CD4-positive, alpha-beta T cell (primary cell): ENCODE measurements at regions not wholly inside any gene's neighbourhood (a gene's known extent, or its start where the extent isn't known, plus 50 kb on each side); places are given as distances from the start of the nearest gene placed in this dataset.

Source experiments
- ATAC-seq: fragments of 200-7000 bp; cut with Tn5 transposase; one replicate; pipeline ENCODE4 v1.10.0; 2022; ENCODE audit warnings: mild to moderate bottlenecking; ENCODE audit not compliant: poor library complexity
- CTCF ChIA-PET: fragments of 350-600 bp; sonication (Branson Sonifier 250); formaldehyde crosslinking; loops from one replicate; lab custom pipeline; 2021; ENCODE audit warnings: antibody characterized with exemption, inconsistent platforms; lab: Charles Lee
- POLR2A ChIA-PET: fragments of 350-600 bp; sonication (Branson Sonifier 250); formaldehyde crosslinking; loops from one replicate; lab custom pipeline; 2021; ENCODE audit warnings: antibody characterized with exemption, inconsistent platforms; lab: Charles Lee
- DNase-seq, 14 experiments: peaks; one replicate each; pipeline ENCODE4 v3.0.0-alpha.2; 2013 to 2020; ENCODE audit warnings: mixed read lengths in 2 of 14
- H3K27ac ChIP-seq, 2 donors: one replicate each; pipeline versions ENCODE4 v1.5.1 to v1.7.0; 2013; ENCODE audit warnings: low read length in 2 of 2, low read depth in 1 of 2, mild to moderate bottlenecking in 1 of 2
- H3K27me3 ChIP-seq, 2 experiments: 1 replicate in 1 of 2; 2 replicates in 1 of 2; pipeline versions ENCODE4 v1.6.1 to v1.7.0; 2013; ENCODE audit warnings: low read length in 2 of 2, control low read depth in 1 of 2, mild to moderate bottlenecking in 1 of 2, moderate library complexity in 1 of 2; ENCODE audit not compliant: insufficient read depth in 2 of 2, control insufficient read depth in 1 of 2
- H3K36me3 ChIP-seq: one replicate; pipeline ENCODE4 v1.6.1; 2013; ENCODE audit warnings: low read length, control low read depth; ENCODE audit not compliant: insufficient read depth
- H3K4me1 ChIP-seq: one replicate; pipeline ENCODE4 v1.6.1; 2013; ENCODE audit warnings: low read length, control low read depth; ENCODE audit not compliant: insufficient read depth
- H3K4me3 ChIP-seq: one replicate; pipeline ENCODE4 v1.5.1; 2013; ENCODE audit warnings: mild to moderate bottlenecking, low read length, moderate library complexity
- H3K9me3 ChIP-seq, 2 experiments: 1 replicate in 1 of 2; 2 replicates in 1 of 2; pipeline versions ENCODE4 v1.6.1 to v1.7.0; 2013; ENCODE audit warnings: low read length in 2 of 2, mild to moderate bottlenecking in 2 of 2, control low read depth in 1 of 2, moderate library complexity in 1 of 2; ENCODE audit not compliant: control insufficient read depth in 1 of 2, insufficient read depth in 1 of 2
- H3K27ac Mint-ChIP-seq: one replicate; pipeline ENCODE4 v1.8.0; 2020; ENCODE audit warnings: mixed read lengths
- H3K27me3 Mint-ChIP-seq: one replicate; pipeline ENCODE4 v1.8.0; 2021; ENCODE audit warnings: mixed read lengths
- H3K36me3 Mint-ChIP-seq: one replicate; pipeline ENCODE4 v1.8.0; 2021; ENCODE audit warnings: low read depth, mixed read lengths
- H3K4me1 Mint-ChIP-seq: one replicate; pipeline ENCODE4 v1.8.0; 2021; ENCODE audit warnings: low read depth, mixed read lengths
- H3K4me3 Mint-ChIP-seq: one replicate; pipeline ENCODE4 v1.8.0; 2020; ENCODE audit warnings: mild to moderate bottlenecking, mixed read lengths
- H3K9me3 Mint-ChIP-seq: one replicate; pipeline ENCODE4 v1.8.0; 2020; ENCODE audit warnings: mixed read lengths
- intact Hi-C, 2 experiments: fragments of 100-400 bp; cut with DNase I in 1 of 2; cut with micrococcal nuclease in 1 of 2; formaldehyde crosslinking; loops; one replicate each; pipeline versions ENCODE4 v1.15.1 to v1.9.0; 2023 to 2025; cut with DNase I, micrococcal nuclease
- TF ChIP-seq, protein P1 (sequence below): fragments of 200-600 bp; IDR thresholded peaks from one replicate; pipeline ENCODE4 v1.8.0; 2022; ENCODE audit warnings: antibody characterized with exemption, mild to moderate bottlenecking

DNA sequence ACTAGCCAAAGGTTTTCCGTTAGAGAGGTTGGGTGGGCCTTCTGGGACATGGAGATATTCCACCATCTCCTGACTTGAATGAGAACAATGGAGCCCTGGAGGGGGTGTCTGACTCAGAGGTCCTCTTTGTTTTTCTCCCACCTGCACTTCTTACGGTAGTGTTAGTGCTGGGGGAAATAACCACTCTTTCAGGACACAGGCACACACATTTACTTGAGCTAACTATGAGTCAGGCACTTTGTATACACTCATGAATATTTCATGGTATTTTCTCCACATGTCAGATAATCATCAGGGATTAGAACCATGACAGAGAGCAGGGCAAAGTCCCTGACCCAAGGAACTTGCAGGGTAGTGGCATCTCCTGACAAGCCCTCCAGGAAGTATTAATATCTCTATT, 439.1 kb downstream of the TSN start:
- TF ChIP-seq, protein P1, sequence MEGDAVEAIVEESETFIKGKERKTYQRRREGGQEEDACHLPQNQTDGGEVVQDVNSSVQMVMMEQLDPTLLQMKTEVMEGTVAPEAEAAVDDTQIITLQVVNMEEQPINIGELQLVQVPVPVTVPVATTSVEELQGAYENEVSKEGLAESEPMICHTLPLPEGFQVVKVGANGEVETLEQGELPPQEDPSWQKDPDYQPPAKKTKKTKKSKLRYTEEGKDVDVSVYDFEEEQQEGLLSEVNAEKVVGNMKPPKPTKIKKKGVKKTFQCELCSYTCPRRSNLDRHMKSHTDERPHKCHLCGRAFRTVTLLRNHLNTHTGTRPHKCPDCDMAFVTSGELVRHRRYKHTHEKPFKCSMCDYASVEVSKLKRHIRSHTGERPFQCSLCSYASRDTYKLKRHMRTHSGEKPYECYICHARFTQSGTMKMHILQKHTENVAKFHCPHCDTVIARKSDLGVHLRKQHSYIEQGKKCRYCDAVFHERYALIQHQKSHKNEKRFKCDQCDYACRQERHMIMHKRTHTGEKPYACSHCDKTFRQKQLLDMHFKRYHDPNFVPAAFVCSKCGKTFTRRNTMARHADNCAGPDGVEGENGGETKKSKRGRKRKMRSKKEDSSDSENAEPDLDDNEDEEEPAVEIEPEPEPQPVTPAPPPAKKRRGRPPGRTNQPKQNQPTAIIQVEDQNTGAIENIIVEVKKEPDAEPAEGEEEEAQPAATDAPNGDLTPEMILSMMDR: no peak
- Histone ChIP-seq H3K4me3 (no peak overlapping the region), H3K9me3 (no peaks in the 10 kb centered on the region), H3K4me1 (no peaks in the 10 kb centered on the region), H3K36me3 (no peaks in the 10 kb centered on the region), H3K27ac (no peak overlapping the region), H3K27me3 (no peaks in the 10 kb centered on the region)
- no peaks in the 10 kb centered on the region for H3K9me3 Mint-ChIP-seq
- ATAC-seq (no peak), DNase-seq (no peak)
- H3K27me3 Mint-ChIP-seq: no peaks in the 10 kb centered on the region
- H3K4me3 Mint-ChIP-seq: no peak overlapping the region
- CTCF ChIA-PET: no interaction called here
- H3K27ac Mint-ChIP-seq: no peak overlapping the region
- no peaks in the 10 kb centered on the region for H3K4me1 Mint-ChIP-seq
- POLR2A ChIA-PET: no interaction called here
- intact Hi-C loops: no loop called here
- no peaks in the 10 kb centered on the region for H3K36me3 Mint-ChIP-seq

DNA sequence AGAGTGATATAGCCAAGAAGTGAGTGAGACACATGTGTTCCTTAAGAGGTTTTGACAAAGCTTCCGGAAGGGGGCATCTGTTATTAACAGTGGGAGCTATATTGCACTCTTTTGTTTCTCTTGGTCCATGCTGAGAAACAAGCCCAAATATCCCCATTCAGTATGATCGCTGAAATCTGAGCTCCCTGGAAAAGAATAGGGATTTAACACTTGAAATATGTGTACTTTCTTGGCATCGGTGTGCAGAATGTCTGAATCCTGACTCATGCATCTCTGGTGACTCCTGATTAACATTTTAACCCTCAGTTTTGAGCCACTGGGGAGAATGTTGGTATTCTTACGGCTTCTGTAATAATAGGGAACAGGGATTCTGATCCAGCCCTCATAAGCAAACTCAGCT, 448.1 kb downstream of the TSN start:
- ChIA-PET POLR2A (no interaction called here), CTCF (interaction anchor here (1.2 kb wide), 1 partner anchor 12 kb away, joined by 3 read pairs; no protein-coding TSS in a partner anchor)
- Histone ChIP-seq H3K4me1 (no peaks in the 10 kb centered on the region), H3K4me3 (no peak overlapping the region), H3K27me3 (no peaks in the 10 kb centered on the region), H3K9me3 (no peaks in the 10 kb centered on the region), H3K27ac (no peak overlapping the region), H3K36me3 (no peaks in the 10 kb centered on the region)
- intact Hi-C loops: no loop called here
- no peaks in the 10 kb centered on the region for H3K9me3 Mint-ChIP-seq
- ATAC-seq (no peak), DNase-seq (no peak)
- no peaks in the 10 kb centered on the region for H3K27me3 Mint-ChIP-seq
- TF ChIP-seq, protein P1: no peak
- no peak overlapping the region for H3K27ac Mint-ChIP-seq
- no peak overlapping the region for H3K4me3 Mint-ChIP-seq
- no peaks in the 10 kb centered on the region for H3K4me1 Mint-ChIP-seq
- no peaks in the 10 kb centered on the region for H3K36me3 Mint-ChIP-seq

DNA sequence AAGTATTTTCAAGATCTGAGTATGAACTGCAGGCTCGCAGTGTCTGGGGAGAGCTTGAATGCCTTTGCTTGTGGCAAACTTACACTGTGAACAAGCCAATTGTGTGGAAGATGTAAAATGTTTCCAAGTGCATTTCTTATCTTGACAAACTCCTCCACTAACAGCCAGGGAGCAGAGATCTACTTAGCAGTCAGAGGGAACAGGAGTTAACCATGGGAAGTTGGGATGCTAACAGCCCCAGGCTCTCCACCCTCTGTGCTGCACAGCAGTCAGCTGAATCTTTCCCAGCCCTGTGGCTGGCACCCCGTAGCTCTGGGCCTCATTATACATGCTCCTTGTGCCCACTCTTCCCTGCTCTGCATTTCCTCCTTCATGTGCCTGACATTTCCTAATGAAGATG, 450.2 kb downstream of the TSN start:
- Mint-ChIP-seq H3K4me1 (no peaks in the 10 kb centered on the region), H3K9me3 (no peaks in the 10 kb centered on the region), H3K36me3 (no peaks in the 10 kb centered on the region), H3K4me3 (no peak overlapping the region), H3K27me3 (no peaks in the 10 kb centered on the region), H3K27ac (no peak overlapping the region)
- H3K36me3 ChIP-seq: no peaks in the 10 kb centered on the region
- ChIA-PET CTCF (no interaction called here), POLR2A (no interaction called here)
- no peaks in the 10 kb centered on the region for H3K9me3 ChIP-seq
- DNase-seq (no peak), ATAC-seq (no peak)
- no peak overlapping the region for H3K27ac ChIP-seq
- intact Hi-C loops: no loop called here
- H3K4me3 ChIP-seq: no peak overlapping the region
- no peaks in the 10 kb centered on the region for H3K27me3 ChIP-seq
- TF ChIP-seq, protein P1: no peak
- H3K4me1 ChIP-seq: no peaks in the 10 kb centered on the region
